ENCODE measurements at regions not wholly inside any gene's neighbourhood (a gene's known extent, or its start where the extent isn't known, plus 50 kb on each side); places are given as distances from the start of the nearest gene placed in this dataset.
A peak's percentile ranks its signal among the peaks of the same experiment; 100 is the strongest.

DNA sequence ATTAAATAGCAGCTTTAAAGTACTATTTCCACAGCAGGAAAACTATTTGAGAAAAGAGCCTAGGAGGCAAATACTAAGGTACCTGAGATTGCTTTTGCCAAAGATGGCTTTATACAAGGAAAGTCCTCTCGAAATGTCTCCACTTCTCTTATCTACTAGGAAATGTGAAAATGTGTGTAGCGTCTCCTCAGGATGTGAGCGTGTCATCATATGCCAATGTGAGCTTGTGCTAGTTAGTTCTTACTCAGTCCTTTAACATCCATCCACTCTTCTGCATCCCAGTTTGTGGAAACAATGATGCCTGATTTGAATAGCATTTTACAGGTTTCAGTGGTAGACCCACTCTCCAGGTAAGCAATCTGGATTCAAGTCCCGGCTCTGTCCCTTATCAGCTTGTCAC is 421.0 kb downstream of the DYNC2H1 start:
- no peaks in the 10 kb centered on the region for H3K79me2 ChIP-seq (ENCODE audit: control insufficient read depth, insufficient read depth, low read length, unreplicated experiment)
- peak overlapping the region; percentile 94 for H3K27ac ChIP-seq (ENCODE audit: low read depth, low read length)
- H3K4me1 ChIP-seq (ENCODE audit: control insufficient read depth, insufficient read depth, low read length, unreplicated experiment) = peaks cover 75% of the 10 kb centered on the region
- H3K4me3 ChIP-seq (ENCODE audit: low read depth, low read length) = no peak overlapping the region; the same call in 1 of the 2 replicates
- no peaks in the 10 kb centered on the region for H3K36me3 ChIP-seq (ENCODE audit: insufficient read depth, low read length)
- H3K27me3 ChIP-seq (ENCODE audit: insufficient read depth, low read length) = no peaks in the 10 kb centered on the region
- peak overlapping the region; percentile 11 for H2AFZ ChIP-seq (ENCODE audit: low read length, unreplicated experiment)

- Histone ChIP-seq H3K79me2 (ENCODE audit: control insufficient read depth, insufficient read depth, low read length, unreplicated experiment) (no peaks in the 10 kb centered on the region), H3K27me3 (ENCODE audit: insufficient read depth, low read length) (no peaks in the 10 kb centered on the region), H2AFZ (ENCODE audit: low read length, unreplicated experiment) (no peak overlapping the region), H3K4me3 (ENCODE audit: low read depth, low read length) (peak overlapping the region; percentile 16; the same call in 1 of the 2 replicates), H3K36me3 (ENCODE audit: insufficient read depth, low read length) (no peaks in the 10 kb centered on the region), H3K27ac (ENCODE audit: low read depth, low read length) (peak overlapping the region; percentile 94), H3K4me1 (ENCODE audit: control insufficient read depth, insufficient read depth, low read length, unreplicated experiment) (peaks cover 84% of the 10 kb centered on the region)
Observed at GRCh38 chr11:103532133-103532788, 423.0 kb downstream of the DYNC2H1 start.

- no peaks in the 10 kb centered on the region for H3K36me3 ChIP-seq (ENCODE audit: insufficient read depth, low read length)
- no peak overlapping the region for H3K27ac ChIP-seq (ENCODE audit: low read depth, low read length)
- no peaks in the 10 kb centered on the region for H3K27me3 ChIP-seq (ENCODE audit: insufficient read depth, low read length)
- no peak overlapping the region for H2AFZ ChIP-seq (ENCODE audit: low read length, unreplicated experiment)
- H3K4me3 ChIP-seq (ENCODE audit: low read depth, low read length) = no peak overlapping the region
- no peaks in the 10 kb centered on the region for H3K79me2 ChIP-seq (ENCODE audit: control insufficient read depth, insufficient read depth, low read length, unreplicated experiment)
- peaks cover 71% of the 10 kb centered on the region for H3K4me1 ChIP-seq (ENCODE audit: control insufficient read depth, insufficient read depth, low read length, unreplicated experiment)
Observed at GRCh38 chr11:103534191-103534590, 425.0 kb downstream of the DYNC2H1 start.

- Histone ChIP-seq H3K27ac (ENCODE audit: low read depth, low read length) (no peak overlapping the region), H3K4me1 (ENCODE audit: control insufficient read depth, insufficient read depth, low read length, unreplicated experiment) (peaks cover 63% of the 10 kb centered on the region), H2AFZ (ENCODE audit: low read length, unreplicated experiment) (no peak overlapping the region), H3K79me2 (ENCODE audit: control insufficient read depth, insufficient read depth, low read length, unreplicated experiment) (no peaks in the 10 kb centered on the region), H3K27me3 (ENCODE audit: insufficient read depth, low read length) (no peaks in the 10 kb centered on the region), H3K36me3 (ENCODE audit: insufficient read depth, low read length) (no peaks in the 10 kb centered on the region), H3K4me3 (ENCODE audit: low read depth, low read length) (no peak overlapping the region)
Observed at GRCh38 chr11:103534959-103535358, 425.7 kb downstream of the DYNC2H1 start.

DNA sequence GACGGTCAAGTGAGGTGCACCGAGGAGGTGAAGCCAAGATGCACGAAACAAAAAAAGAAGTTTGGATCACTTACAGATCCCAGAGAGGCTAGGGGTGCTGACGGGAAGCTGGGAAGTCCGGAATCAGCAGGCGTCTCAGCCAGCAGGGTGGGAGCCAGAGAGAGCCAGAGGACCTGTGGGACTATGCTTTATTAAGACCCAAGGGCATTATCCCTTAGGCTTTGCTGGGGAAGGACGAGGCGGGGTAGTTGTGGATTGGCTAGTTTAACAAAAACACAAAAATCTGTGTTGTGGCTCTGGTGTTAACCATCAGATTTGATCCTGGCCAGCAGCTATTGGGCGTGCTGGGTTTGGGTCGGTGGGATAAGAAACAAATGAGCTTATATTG is 427.1 kb downstream of the DYNC2H1 start:
- peaks cover 49% of the 10 kb centered on the region for H3K4me1 ChIP-seq (ENCODE audit: control insufficient read depth, insufficient read depth, low read length, unreplicated experiment)
- H3K27ac ChIP-seq (ENCODE audit: low read depth, low read length) = peak overlapping the region; percentile 71
- peak overlapping the region; percentile 97 for H2AFZ ChIP-seq (ENCODE audit: low read length, unreplicated experiment)
- H3K79me2 ChIP-seq (ENCODE audit: control insufficient read depth, insufficient read depth, low read length, unreplicated experiment) = no peaks in the 10 kb centered on the region
- H3K27me3 ChIP-seq (ENCODE audit: insufficient read depth, low read length) = no peaks in the 10 kb centered on the region
- peak overlapping the region; percentile 56 for H3K4me3 ChIP-seq (ENCODE audit: low read depth, low read length)
- no peaks in the 10 kb centered on the region for H3K36me3 ChIP-seq (ENCODE audit: insufficient read depth, low read length)

GRCh38 chr11:103537904-103538502 is 428.8 kb downstream of the DYNC2H1 start:
- no peak overlapping the region for H3K4me3 ChIP-seq (ENCODE audit: low read depth, low read length)
- H3K27me3 ChIP-seq (ENCODE audit: insufficient read depth, low read length) = no peaks in the 10 kb centered on the region
- H2AFZ ChIP-seq (ENCODE audit: low read length, unreplicated experiment) = peak overlapping the region; percentile 97
- H3K36me3 ChIP-seq (ENCODE audit: insufficient read depth, low read length) = no peaks in the 10 kb centered on the region
- no peaks in the 10 kb centered on the region for H3K79me2 ChIP-seq (ENCODE audit: control insufficient read depth, insufficient read depth, low read length, unreplicated experiment)
- peaks cover 33% of the 10 kb centered on the region for H3K4me1 ChIP-seq (ENCODE audit: control insufficient read depth, insufficient read depth, low read length, unreplicated experiment)
- H3K27ac ChIP-seq (ENCODE audit: low read depth, low read length) = no peak overlapping the region

GRCh38 chr11:103539166-103539565 is 429.9 kb downstream of the DYNC2H1 start:
- no peak overlapping the region for H3K27ac ChIP-seq (ENCODE audit: low read depth, low read length)
- no peaks in the 10 kb centered on the region for H3K36me3 ChIP-seq (ENCODE audit: insufficient read depth, low read length)
- peaks cover 27% of the 10 kb centered on the region for H3K4me1 ChIP-seq (ENCODE audit: control insufficient read depth, insufficient read depth, low read length, unreplicated experiment)
- no peak overlapping the region for H2AFZ ChIP-seq (ENCODE audit: low read length, unreplicated experiment)
- no peak overlapping the region for H3K4me3 ChIP-seq (ENCODE audit: low read depth, low read length)
- no peaks in the 10 kb centered on the region for H3K79me2 ChIP-seq (ENCODE audit: control insufficient read depth, insufficient read depth, low read length, unreplicated experiment)
- H3K27me3 ChIP-seq (ENCODE audit: insufficient read depth, low read length) = no peaks in the 10 kb centered on the region

DNA sequence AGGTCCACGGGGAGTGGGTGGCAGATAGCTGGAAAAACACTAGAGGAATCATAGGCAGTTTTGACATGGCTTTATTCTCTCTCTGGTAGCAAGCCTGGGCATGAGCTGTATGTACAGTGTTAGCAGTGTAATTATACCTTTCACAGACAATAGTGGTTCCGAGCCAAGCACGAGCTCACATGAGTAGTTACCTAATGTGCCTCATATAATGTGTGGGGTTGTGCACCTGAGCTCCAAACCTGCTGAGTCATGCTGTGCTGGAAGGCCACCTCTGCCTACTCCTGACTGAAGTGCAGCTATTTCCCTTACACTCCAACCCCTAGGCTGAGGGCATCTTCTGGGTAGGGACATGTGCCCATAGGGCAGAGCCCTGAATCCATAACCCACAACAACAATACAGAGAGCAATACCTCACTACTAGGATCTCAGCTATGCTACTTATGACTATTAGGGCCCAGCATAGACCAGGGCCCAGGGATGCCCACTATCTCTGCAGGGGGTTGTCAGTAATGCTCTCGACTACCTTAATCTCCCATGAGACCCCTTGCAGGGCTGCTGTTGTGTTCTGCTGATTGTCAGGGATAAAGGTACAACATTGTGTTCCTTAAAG is 432.1 kb downstream of the DYNC2H1 start:
- no peak overlapping the region for H2AFZ ChIP-seq (ENCODE audit: low read length, unreplicated experiment)
- no peak overlapping the region for H3K27ac ChIP-seq (ENCODE audit: low read depth, low read length)
- H3K27me3 ChIP-seq (ENCODE audit: insufficient read depth, low read length) = no peaks in the 10 kb centered on the region
- H3K4me1 ChIP-seq (ENCODE audit: control insufficient read depth, insufficient read depth, low read length, unreplicated experiment) = peaks cover 18% of the 10 kb centered on the region
- no peaks in the 10 kb centered on the region for H3K36me3 ChIP-seq (ENCODE audit: insufficient read depth, low read length)
- H3K79me2 ChIP-seq (ENCODE audit: control insufficient read depth, insufficient read depth, low read length, unreplicated experiment) = no peaks in the 10 kb centered on the region
- H3K4me3 ChIP-seq (ENCODE audit: low read depth, low read length) = no peak overlapping the region

GRCh38 chr11:103542851-103543250 is 433.6 kb downstream of the DYNC2H1 start:
- Histone ChIP-seq H3K36me3 (ENCODE audit: insufficient read depth, low read length) (no peaks in the 10 kb centered on the region), H3K27me3 (ENCODE audit: insufficient read depth, low read length) (no peaks in the 10 kb centered on the region), H3K27ac (ENCODE audit: low read depth, low read length) (no peak overlapping the region), H3K4me3 (ENCODE audit: low read depth, low read length) (no peak overlapping the region), H3K4me1 (ENCODE audit: control insufficient read depth, insufficient read depth, low read length, unreplicated experiment) (peaks cover 8% of the 10 kb centered on the region), H2AFZ (ENCODE audit: low read length, unreplicated experiment) (no peak overlapping the region), H3K79me2 (ENCODE audit: control insufficient read depth, insufficient read depth, low read length, unreplicated experiment) (no peaks in the 10 kb centered on the region)

DNA sequence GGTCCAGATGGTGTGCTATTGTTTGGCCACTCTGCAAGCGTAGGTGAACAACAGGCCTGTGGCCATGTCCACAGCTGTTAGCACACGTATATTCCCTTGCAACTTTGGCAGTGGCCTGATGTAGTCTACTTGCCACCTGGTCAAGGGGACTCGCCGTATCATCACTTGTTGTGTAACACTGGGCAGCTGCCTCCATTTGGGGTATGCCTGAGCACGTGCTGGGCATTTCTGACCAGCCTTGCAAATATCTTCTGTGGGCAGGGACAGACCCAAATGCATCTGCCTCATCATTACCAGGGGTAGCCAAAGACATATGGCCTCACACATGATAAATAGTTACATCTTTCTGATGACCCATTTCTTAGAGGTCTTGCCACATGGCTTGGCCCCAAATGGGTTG is 434.2 kb downstream of the DYNC2H1 start:
- no peaks in the 10 kb centered on the region for H3K27me3 ChIP-seq (ENCODE audit: insufficient read depth, low read length)
- no peak overlapping the region for H3K4me3 ChIP-seq (ENCODE audit: low read depth, low read length)
- peaks cover 7% of the 10 kb centered on the region for H3K4me1 ChIP-seq (ENCODE audit: control insufficient read depth, insufficient read depth, low read length, unreplicated experiment)
- H3K27ac ChIP-seq (ENCODE audit: low read depth, low read length) = no peak overlapping the region
- no peak overlapping the region for H2AFZ ChIP-seq (ENCODE audit: low read length, unreplicated experiment)
- H3K36me3 ChIP-seq (ENCODE audit: insufficient read depth, low read length) = no peaks in the 10 kb centered on the region
- no peaks in the 10 kb centered on the region for H3K79me2 ChIP-seq (ENCODE audit: control insufficient read depth, insufficient read depth, low read length, unreplicated experiment)

GRCh38 chr11:103544874-103545273 is 435.6 kb downstream of the DYNC2H1 start:
- H3K27ac ChIP-seq (ENCODE audit: low read depth, low read length) = no peak overlapping the region
- H2AFZ ChIP-seq (ENCODE audit: low read length, unreplicated experiment) = no peak overlapping the region
- H3K27me3 ChIP-seq (ENCODE audit: insufficient read depth, low read length) = no peaks in the 10 kb centered on the region
- peaks cover 7% of the 10 kb centered on the region for H3K4me1 ChIP-seq (ENCODE audit: control insufficient read depth, insufficient read depth, low read length, unreplicated experiment)
- H3K4me3 ChIP-seq (ENCODE audit: low read depth, low read length) = no peak overlapping the region
- H3K79me2 ChIP-seq (ENCODE audit: control insufficient read depth, insufficient read depth, low read length, unreplicated experiment) = no peaks in the 10 kb centered on the region
- no peaks in the 10 kb centered on the region for H3K36me3 ChIP-seq (ENCODE audit: insufficient read depth, low read length)

All from ACC112 (cell line).